DND-41 (cell line): ENCODE measurements at regions not wholly inside any gene's neighbourhood (a gene's known extent, or its start where the extent isn't known, plus 50 kb on each side); places are given as distances from the start of the nearest gene placed in this dataset.

ENCODE experiments used
- ATAC-seq: fragments of 200-7000 bp; cut with Tn5 transposase; 3 replicates; pipeline ENCODE4 v1.9.1; 2021; ENCODE audit warnings: low read depth; ENCODE audit not compliant: insufficient read depth
- DNase-seq: peaks from one replicate; pipeline ENCODE4 v3.0.0-alpha.2; 2020
- H2AFZ ChIP-seq: 2 replicates; pipeline ENCODE4 v1.6.0; 2012; ENCODE audit warnings: low read depth, low read length
- H3K27ac ChIP-seq: 2 replicates; pipeline ENCODE4 v1.5.1; 2012; ENCODE audit warnings: low read length, inconsistent platforms
- H3K27me3 ChIP-seq: fragments of 200-600 bp; sonication (generic); 2 replicates; pipeline ENCODE4 v1.6.0; 2012; ENCODE audit warnings: low read length, mild to moderate bottlenecking, inconsistent platforms; ENCODE audit not compliant: insufficient read depth, poor library complexity
- H3K36me3 ChIP-seq: 2 replicates; pipeline ENCODE4 v1.5.1; 2012; ENCODE audit warnings: low read length, inconsistent platforms; ENCODE audit not compliant: insufficient read depth
- H3K4me1 ChIP-seq: 2 replicates; pipeline ENCODE4 v1.5.1; 2012; ENCODE audit warnings: mild to moderate bottlenecking, low read length; ENCODE audit not compliant: insufficient read depth
- H3K4me2 ChIP-seq: 2 replicates; pipeline ENCODE4 v1.6.0; 2012; ENCODE audit warnings: mild to moderate bottlenecking, moderate library complexity, low read length, inconsistent platforms; ENCODE audit not compliant: insufficient read depth
- H3K4me3 ChIP-seq, 2 experiments: fragments of 200-600 bp in 1 of 2; shearing (Covaris generic) in 1 of 2; 2 replicates each; pipeline ENCODE4 v1.5.1; 2012 to 2016; ENCODE audit warnings: inconsistent platforms in 2 of 2, low read length in 2 of 2, mild to moderate bottlenecking in 2 of 2, low read depth in 1 of 2, moderate library complexity in 1 of 2
- H3K79me2 ChIP-seq: 2 replicates; pipeline ENCODE4 v1.6.0; 2012; ENCODE audit warnings: low read length, inconsistent platforms; ENCODE audit not compliant: insufficient read depth
- H3K9ac ChIP-seq: 2 replicates; pipeline ENCODE4 v1.6.0; 2012; ENCODE audit warnings: low read depth, mild to moderate bottlenecking, inconsistent platforms, low read length, moderate library complexity
- H3K9me3 ChIP-seq: 2 replicates; pipeline ENCODE4 v1.5.1; 2012; ENCODE audit warnings: low read length, moderate library complexity, mild to moderate bottlenecking, inconsistent platforms; ENCODE audit not compliant: insufficient read depth, severe bottlenecking
- H4K20me1 ChIP-seq: 2 replicates; pipeline ENCODE4 v1.6.0; 2012; ENCODE audit warnings: low read length; ENCODE audit not compliant: insufficient read depth
- CTCF ChIP-seq: IDR thresholded peaks from 2 replicates; pipeline ENCODE4 v1.5.1; 2012; ENCODE audit warnings: borderline replicate concordance, low read length, moderate library complexity, mild to moderate bottlenecking; ENCODE audit not compliant: poor library complexity, severe bottlenecking; ENCODE audit errors: extremely low read depth
- EZH2 ChIP-seq: IDR thresholded peaks from 3 replicates; pipeline ENCODE4 v1.6.1; 2012; ENCODE audit warnings: borderline replicate concordance, low read depth, mild to moderate bottlenecking, moderate library complexity, low read length, inconsistent platforms; ENCODE audit not compliant: severe bottlenecking

- ATAC-seq (no peak), DNase-seq (no peak)
- Histone ChIP-seq H3K9me3 (no peaks in the 10 kb centered on the region), H4K20me1 (no peaks in the 10 kb centered on the region), H2AFZ (no peak overlapping the region), H3K9ac (no peak overlapping the region), H3K4me1 (no peaks in the 10 kb centered on the region), H3K27ac (no peak overlapping the region), H3K36me3 (no peaks in the 10 kb centered on the region), H3K4me2 (no peak overlapping the region), H3K27me3 (no peaks in the 10 kb centered on the region), H3K4me3 (no peak overlapping the region), H3K79me2 (no peaks in the 10 kb centered on the region)
- no peak for TF ChIP-seq CTCF
- no peak for TF ChIP-seq EZH2
Observed at GRCh38 chr9:78565481-78565880, 268.6 kb downstream of the PSAT1 start.

- DNase-seq (no peak), ATAC-seq (no peak)
- TF ChIP-seq CTCF (no peak), EZH2 (no peak)
- H3K4me1 ChIP-seq: no peaks in the 10 kb centered on the region
- H4K20me1 ChIP-seq: no peaks in the 10 kb centered on the region
- H2AFZ ChIP-seq: no peak overlapping the region
- H3K36me3 ChIP-seq: no peaks in the 10 kb centered on the region
- no peak overlapping the region for H3K9ac ChIP-seq
- no peaks in the 10 kb centered on the region for H3K27me3 ChIP-seq
- H3K4me3 ChIP-seq: no peak overlapping the region
- no peaks in the 10 kb centered on the region for H3K9me3 ChIP-seq
- no peak overlapping the region for H3K27ac ChIP-seq
- H3K4me2 ChIP-seq: no peak overlapping the region
- no peaks in the 10 kb centered on the region for H3K79me2 ChIP-seq
Observed at GRCh38 chr9:78566521-78566920, 269.6 kb downstream of the PSAT1 start.

GRCh38 chr9:78566948-78567675, 270.2 kb downstream of the PSAT1 start:
- Histone ChIP-seq H3K9me3 (no peaks in the 10 kb centered on the region), H3K27me3 (no peaks in the 10 kb centered on the region), H3K27ac (no peak overlapping the region), H3K79me2 (no peaks in the 10 kb centered on the region), H3K4me3 (no peak overlapping the region), H3K36me3 (no peaks in the 10 kb centered on the region), H4K20me1 (no peaks in the 10 kb centered on the region), H2AFZ (no peak overlapping the region), H3K4me1 (no peaks in the 10 kb centered on the region), H3K9ac (no peak overlapping the region), H3K4me2 (no peak overlapping the region)
- no peak for TF ChIP-seq EZH2
- TF ChIP-seq CTCF: no peak
- ATAC-seq: no peak
- no peak for DNase-seq

- no peaks in the 10 kb centered on the region for H3K4me1 ChIP-seq
- no peaks in the 10 kb centered on the region for H3K27me3 ChIP-seq
- no peak for DNase-seq
- no peaks in the 10 kb centered on the region for H3K9me3 ChIP-seq
- ATAC-seq: no peak
- no peak overlapping the region for H3K27ac ChIP-seq
- H3K4me2 ChIP-seq: no peak overlapping the region
- H4K20me1 ChIP-seq: no peaks in the 10 kb centered on the region
- TF ChIP-seq EZH2: no peak
- no peak for TF ChIP-seq CTCF
- H3K9ac ChIP-seq: no peak overlapping the region
- no peak overlapping the region for H2AFZ ChIP-seq
- H3K4me3 ChIP-seq: no peak overlapping the region
- no peaks in the 10 kb centered on the region for H3K36me3 ChIP-seq
- H3K79me2 ChIP-seq: no peaks in the 10 kb centered on the region
Observed at GRCh38 chr9:78567693-78568092, 270.8 kb downstream of the PSAT1 start.
